GM21737 (cell line): ENCODE measurements at regions not wholly inside any gene's neighbourhood (a gene's known extent, or its start where the extent isn't known, plus 50 kb on each side); places are given as distances from the start of the nearest gene placed in this dataset.
"Not testable (repeated sequence)": the region's sequence is repeated elsewhere in the genome, so short reads cannot be mapped to it uniquely, and the experiment has no call there.

Experiments used
- ATAC-seq: cut with Tn5 transposase; IDR thresholded peaks from one replicate; pipeline ENCODE4 v1.9.1; 2021; ENCODE audit warnings: mild to moderate bottlenecking, moderate library complexity; ENCODE audit not compliant: unreplicated experiment

DNA sequence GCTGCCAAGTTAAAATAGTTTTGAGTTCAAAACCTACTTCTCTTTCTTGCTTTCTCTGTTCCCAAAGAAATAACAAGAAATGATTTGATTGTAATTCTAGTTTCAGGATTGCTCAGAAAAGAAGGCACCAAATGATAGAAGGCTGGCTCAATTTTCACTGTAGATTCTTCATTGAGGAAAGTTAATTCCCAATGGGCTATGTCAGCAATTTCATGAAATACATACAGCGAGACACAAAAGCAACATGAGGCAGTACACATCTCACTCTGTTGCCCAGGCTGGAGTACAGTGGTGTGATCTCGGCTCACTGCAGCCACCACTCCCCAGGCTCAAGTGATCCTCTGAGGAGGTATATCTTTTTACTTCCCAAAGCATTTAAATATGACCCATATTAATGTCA is 1659.9 kb upstream of the C9orf72 start:
- ATAC-seq = no peak

DNA sequence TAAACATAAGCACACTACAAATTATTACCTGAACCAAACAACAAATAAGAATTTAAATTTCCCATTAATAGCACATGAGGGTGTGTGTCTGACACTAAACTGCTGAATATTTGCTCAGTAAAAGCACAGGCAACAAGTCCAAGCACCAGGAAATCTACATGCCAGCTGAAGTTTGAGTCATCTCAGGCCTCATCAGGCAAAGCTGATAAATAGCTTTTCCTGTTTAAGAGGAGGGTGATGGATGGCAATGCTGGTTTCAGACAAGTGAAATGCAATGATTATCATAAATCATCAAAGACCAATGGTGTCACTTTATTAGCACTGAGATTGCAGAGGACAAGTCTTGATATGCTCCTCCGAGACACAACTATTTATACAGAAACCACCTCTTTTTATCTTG is 1668.0 kb upstream of the C9orf72 start:
- no peak for ATAC-seq

- ATAC-seq = no peak
Observed at GRCh38 chr9:29245351-29245750, 1672.1 kb upstream of the C9orf72 start.

- ATAC-seq = not testable (repeated sequence)
Observed at GRCh38 chr9:29270400-29270799, 1697.1 kb upstream of the C9orf72 start.

GRCh38 chr9:29282121-29282520 is 1708.8 kb upstream of the C9orf72 start:
- ATAC-seq = no peak

DNA sequence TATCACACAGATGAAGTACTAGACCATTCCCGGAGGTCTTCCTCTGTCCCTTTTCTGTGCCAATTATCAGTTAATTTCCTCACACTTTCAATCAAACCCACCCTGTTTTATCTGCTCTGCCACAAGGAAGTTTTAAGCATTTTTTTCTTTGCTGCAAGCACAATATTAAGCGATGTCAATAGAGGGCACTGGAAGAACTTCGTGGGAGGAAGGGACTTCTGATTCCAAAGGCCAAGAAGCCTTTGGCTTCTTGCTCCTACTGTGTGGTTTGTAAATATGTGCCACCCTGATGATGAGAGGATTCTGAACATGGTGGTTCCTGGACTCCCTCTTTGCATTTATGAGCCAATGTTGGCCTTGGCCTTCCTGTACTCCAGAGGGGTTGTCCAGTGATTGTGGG is 1712.5 kb upstream of the C9orf72 start:
- ATAC-seq = no peak

GRCh38 chr9:29289365-29289764 is 1716.1 kb upstream of the C9orf72 start:
- ATAC-seq = no peak

- ATAC-seq = no peak
Observed at GRCh38 chr9:29290516-29290915, 1717.2 kb upstream of the C9orf72 start.

GRCh38 chr9:29297592-29297991 is 1724.3 kb upstream of the C9orf72 start:
- ATAC-seq = no peak

DNA sequence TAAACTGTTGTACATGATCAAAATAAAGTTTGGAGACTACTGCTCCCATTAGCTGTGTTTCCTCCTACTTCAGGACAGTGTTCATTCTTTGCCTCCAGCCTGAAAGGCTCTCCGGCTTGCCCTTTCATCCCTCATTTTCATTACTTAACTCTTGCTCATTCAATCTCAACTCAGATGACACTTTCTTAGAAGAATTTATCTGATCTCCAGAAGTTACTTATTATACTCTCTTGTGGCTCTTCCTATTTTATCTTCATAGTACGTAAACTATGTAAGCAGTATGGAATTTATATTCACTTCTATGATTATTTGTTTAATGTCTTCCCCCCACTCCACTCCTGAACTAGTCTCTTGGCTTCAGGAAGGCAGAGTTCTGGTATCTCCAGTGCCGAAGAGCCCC is 1737.9 kb upstream of the C9orf72 start:
- no peak for ATAC-seq

DNA sequence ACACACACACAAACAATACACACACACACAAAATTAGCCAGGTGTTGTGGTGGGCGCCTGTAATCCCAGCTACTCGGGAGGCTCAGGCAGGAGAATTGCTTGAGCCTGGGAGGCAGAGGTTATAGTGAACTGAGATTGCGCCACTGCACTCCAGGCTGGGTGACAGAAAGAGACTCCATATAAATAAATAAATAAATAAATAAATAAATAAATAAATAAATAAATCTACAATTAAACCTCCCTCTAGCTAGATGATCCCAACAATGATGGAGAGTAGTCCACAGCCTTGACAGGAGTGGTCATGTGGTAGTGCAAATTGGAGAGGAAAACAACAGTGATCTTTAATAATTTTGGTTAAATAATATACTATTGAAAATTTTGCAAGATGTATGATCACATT is 1739.0 kb upstream of the C9orf72 start:
- no peak for ATAC-seq

- no peak for ATAC-seq
Observed at GRCh38 chr9:29319736-29320513, 1746.6 kb upstream of the C9orf72 start.

DNA sequence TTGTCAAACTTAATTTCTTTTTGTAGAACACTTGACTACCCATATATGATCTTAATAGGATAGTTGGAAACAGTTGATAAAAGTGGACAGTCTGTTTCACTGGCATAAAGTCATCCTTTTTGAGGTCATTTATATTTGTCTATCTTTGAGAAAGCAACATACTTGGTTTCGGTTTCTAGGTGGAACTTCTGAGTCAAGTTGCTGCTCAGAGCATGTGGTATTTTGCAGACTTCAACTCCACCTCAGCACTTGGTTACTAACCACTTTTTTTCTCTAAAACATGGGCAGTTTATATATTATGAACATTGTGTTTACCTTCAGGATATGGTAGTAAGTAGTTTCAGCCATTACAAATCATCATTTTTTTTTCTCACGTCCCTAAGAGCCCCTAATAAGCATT is 1749.0 kb upstream of the C9orf72 start:
- ATAC-seq = no peak

DNA sequence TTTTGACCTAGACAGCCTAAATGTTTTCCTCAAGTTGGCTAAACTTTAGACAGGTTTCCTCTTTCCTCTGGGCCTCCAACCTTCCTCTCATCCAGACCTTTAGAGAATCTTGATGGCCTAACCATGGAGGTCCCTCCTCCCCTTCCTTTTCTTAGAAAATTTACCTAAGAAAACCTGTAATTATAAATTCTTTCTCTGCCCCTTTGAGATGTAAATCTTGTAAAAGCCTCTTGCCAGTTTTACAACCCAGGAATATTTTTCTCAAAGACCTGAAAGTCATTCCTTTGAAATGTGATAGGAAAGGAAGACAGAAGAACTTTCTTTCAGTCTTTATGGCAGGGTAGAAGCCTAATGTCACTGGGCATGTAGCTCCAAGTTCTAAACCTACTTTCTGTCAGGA is 1752.6 kb upstream of the C9orf72 start:
- ATAC-seq = no peak

DNA sequence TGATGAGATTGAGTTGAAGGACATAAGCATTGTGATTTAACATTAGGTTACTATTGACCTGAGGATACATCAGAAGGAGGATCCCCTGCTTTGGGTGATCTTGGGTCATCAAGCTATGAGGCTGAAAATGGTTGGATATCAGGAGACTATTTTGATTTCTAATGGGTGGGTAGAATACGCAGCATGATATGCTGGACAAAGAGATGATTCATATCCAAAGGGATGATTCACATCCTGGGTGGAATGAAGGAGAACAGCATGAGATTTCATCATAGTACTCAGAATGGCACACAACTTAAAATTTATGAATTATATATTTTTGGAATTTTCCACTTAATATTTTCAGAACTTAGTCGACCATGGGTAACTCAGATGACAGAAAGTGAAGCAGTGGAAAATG is 1759.5 kb upstream of the C9orf72 start:
- no peak for ATAC-seq

- ATAC-seq = no peak
Observed at GRCh38 chr9:29336281-29336680, 1763.0 kb upstream of the C9orf72 start.

- ATAC-seq = no peak
Observed at GRCh38 chr9:29339387-29339786, 1766.1 kb upstream of the C9orf72 start.

- ATAC-seq = no peak
Observed at GRCh38 chr9:29348999-29349398, 1775.7 kb upstream of the C9orf72 start.

GRCh38 chr9:29389421-29389820 is 1816.1 kb upstream of the C9orf72 start:
- ATAC-seq = no peak

- no peak for ATAC-seq
Observed at GRCh38 chr9:29390859-29391258, 1817.6 kb upstream of the C9orf72 start.

DNA sequence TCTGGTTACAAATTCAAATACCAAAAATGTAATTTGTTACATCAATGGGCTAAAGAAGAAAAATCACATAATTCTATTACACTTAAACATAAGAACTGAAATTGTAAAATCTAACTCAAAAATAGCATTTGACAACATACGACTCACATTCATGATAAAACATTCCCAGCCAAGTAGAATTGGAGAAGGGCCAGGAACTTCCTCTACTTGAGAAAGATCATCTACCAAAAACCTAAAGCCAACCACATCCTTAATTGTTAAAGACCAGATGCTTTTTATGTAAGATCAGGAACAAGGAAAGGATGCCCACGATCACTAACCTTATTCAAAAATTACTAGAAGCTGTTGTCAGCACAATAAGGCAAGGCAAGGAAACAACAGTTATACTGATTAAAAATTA is 1819.8 kb upstream of the C9orf72 start:
- no peak for ATAC-seq

- no peak for ATAC-seq
Observed at GRCh38 chr9:29394855-29395254, 1821.6 kb upstream of the C9orf72 start.

DNA sequence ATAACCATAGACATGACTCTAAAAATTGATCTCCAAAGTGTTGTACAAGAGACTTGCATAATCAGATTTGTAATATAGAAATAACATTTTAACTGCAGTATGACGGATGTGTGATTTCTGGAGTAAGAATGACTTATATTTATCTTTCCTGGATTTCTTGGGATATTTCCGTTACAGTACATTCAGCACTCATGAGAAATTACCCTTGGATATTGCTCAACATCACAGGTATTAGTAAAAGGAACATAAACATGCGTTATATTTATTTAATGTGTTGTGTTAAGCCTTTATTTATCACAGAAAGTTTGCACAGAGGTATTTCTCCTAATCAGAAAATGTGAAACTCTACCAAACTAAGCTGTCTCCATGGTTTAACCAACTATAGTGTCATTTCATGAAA is 1823.9 kb upstream of the C9orf72 start:
- ATAC-seq = no peak
